HUES64 (cell line): ENCODE measurements at regions not wholly inside any gene's neighbourhood (a gene's known extent, or its start where the extent isn't known, plus 50 kb on each side); places are given as distances from the start of the nearest gene placed in this dataset.
"Not testable (repeated sequence)": the region's sequence is repeated elsewhere in the genome, so short reads cannot be mapped to it uniquely, and the experiment has no call there.

Experiments used
- H3K27ac ChIP-seq: 2 replicates; pipeline ENCODE4 v1.7.0; 2013; ENCODE audit warnings: low read depth, low read length, inconsistent platforms
- H3K27me3 ChIP-seq: 2 replicates; pipeline ENCODE4 v1.6.1; 2013; ENCODE audit warnings: mild to moderate bottlenecking, low read length; ENCODE audit not compliant: insufficient read depth
- H3K36me3 ChIP-seq: 2 replicates; pipeline ENCODE4 v1.6.1; 2013; ENCODE audit warnings: mild to moderate bottlenecking, low read length; ENCODE audit not compliant: insufficient read depth
- H3K4me1 ChIP-seq: 2 replicates; pipeline ENCODE4 v1.6.1; 2013; ENCODE audit warnings: mild to moderate bottlenecking, low read length, moderate library complexity; ENCODE audit not compliant: insufficient read depth
- H3K4me3 ChIP-seq: 2 replicates; pipeline ENCODE4 v1.5.1; 2013; ENCODE audit warnings: mild to moderate bottlenecking, low read length, moderate library complexity
- H3K9ac ChIP-seq: 2 replicates; pipeline ENCODE4 v1.6.1; 2013; ENCODE audit warnings: mild to moderate bottlenecking, low read depth, low read length
- H3K9me3 ChIP-seq: 2 replicates; pipeline ENCODE4 v1.6.1; 2013; ENCODE audit warnings: low read depth, low read length; ENCODE audit not compliant: insufficient read depth
- WGBS: fragments of 150-250, 120-280 bp; methylation state at CpG from one replicate; pipeline ENCODE4 v1.1.7; 2013; ENCODE audit warnings: missing lambda C conversion rate; 5-methylcytosine and 5-hydroxymethylcytosine counted together

DNA sequence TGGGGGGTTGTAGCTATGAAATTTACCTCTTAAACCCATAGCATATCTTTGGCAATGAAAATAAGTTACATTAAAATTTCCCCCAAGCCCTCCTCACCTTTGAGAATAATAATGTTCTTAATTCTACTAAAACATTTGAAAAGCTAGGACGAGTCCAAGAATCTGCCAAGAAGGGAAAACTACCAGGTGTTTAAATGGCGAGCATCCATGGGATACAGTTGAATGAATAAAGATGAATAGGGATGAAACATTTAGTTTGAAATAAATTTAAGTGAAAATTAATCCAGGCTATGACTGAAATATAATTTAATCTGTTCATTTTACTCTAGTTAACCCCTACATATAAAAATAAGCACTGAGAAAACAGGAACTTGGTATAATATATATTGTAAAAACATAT is 536.7 kb downstream of the FLRT2 start:
- Histone ChIP-seq H3K27me3 (no peaks in the 10 kb centered on the region), H3K9ac (no peak overlapping the region), H3K36me3 (no peaks in the 10 kb centered on the region), H3K9me3 (no peaks in the 10 kb centered on the region), H3K4me3 (no peak overlapping the region), H3K4me1 (no peaks in the 10 kb centered on the region), H3K27ac (no peak overlapping the region)
- WGBS = 98% methylated on average over 2 of the region's 2 CpGs

DNA sequence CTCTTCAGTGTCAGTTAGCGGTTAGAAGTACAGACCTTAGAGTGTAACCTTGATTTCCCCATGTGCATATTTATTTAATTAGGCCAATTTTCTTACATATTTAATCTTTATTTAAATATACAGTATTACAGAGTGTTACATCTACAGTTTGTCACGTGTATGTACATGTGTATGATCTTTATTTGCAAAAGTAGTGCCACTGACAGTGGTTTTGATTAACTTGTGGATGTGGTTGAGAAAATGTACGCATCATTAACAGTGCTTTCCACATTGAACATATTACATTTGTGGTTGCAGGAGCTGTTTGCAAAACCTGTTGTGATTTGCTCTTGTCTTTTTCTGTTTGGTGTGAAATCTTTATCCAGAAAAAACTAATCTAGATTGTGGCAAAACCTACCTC is 535.5 kb downstream of the FLRT2 start:
- WGBS = 95% methylated on average over 3 of the region's 3 CpGs
- no peaks in the 10 kb centered on the region for H3K36me3 ChIP-seq
- no peak overlapping the region for H3K4me3 ChIP-seq
- no peaks in the 10 kb centered on the region for H3K9me3 ChIP-seq
- H3K27me3 ChIP-seq = no peaks in the 10 kb centered on the region
- H3K4me1 ChIP-seq = no peaks in the 10 kb centered on the region
- no peak overlapping the region for H3K27ac ChIP-seq
- no peak overlapping the region for H3K9ac ChIP-seq

DNA sequence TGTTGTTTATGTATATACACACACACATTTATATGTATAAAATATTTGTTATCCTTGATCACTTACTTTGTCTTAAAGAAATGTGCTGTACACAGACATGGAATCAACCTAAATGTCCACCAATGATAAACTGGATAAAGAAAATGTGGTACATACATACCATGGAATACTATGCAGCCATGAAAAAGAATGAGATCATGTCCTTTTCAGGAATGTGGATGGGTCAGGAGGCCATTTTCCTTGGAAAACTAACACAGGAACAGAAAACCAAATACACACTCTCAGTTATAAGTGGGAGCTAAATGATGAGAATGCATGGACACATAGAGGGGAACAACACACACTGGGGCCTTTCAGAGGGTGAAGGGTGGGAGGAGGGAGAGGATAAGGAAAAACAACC is 534.7 kb downstream of the FLRT2 start:
- H3K9ac ChIP-seq, H3K27ac ChIP-seq: not testable (repeated sequence)

DNA sequence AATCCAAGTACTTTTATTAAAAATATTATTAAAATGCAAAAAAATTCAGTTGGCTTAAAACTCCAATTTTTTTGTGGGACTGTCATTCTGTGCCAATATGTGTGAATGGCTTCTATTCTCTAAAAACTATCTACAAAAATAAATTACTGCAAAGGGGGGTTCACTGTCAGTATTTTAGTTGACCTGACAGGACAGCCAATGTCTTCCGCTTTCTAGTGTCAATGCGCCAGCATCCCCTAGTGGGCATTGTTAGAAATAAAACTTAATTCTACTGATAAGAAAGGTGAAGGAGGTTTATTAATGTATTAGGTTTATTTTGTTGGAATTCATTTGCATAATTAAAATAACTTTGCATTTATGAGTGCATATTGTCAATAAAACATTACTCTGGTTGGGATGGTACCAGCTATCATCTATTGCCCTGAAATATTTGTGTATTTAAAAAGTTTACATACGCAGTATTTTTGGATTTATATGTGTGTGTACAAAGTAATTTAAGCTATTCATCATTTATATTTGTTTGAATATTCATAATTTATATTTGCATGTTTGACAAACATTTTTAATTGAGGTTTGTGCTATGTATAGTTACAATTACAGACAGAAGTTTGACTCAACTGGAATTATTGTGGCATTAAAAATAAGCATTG is 527.2 kb downstream of the FLRT2 start:
- Histone ChIP-seq H3K36me3 (no peaks in the 10 kb centered on the region), H3K4me1 (no peaks in the 10 kb centered on the region), H3K9ac (no peak overlapping the region), H3K4me3 (no peak overlapping the region), H3K27ac (no peak overlapping the region), H3K27me3 (no peaks in the 10 kb centered on the region), H3K9me3 (no peaks in the 10 kb centered on the region)
- 50% methylated on average over 3 of the region's 3 CpGs for WGBS

More for the DNA sequence above, 534.7 kb downstream of the FLRT2 start:
- H3K36me3 ChIP-seq, H3K9me3 ChIP-seq, H3K4me1 ChIP-seq, H3K4me3 ChIP-seq, H3K27me3 ChIP-seq: not testable (repeated sequence)

DNA sequence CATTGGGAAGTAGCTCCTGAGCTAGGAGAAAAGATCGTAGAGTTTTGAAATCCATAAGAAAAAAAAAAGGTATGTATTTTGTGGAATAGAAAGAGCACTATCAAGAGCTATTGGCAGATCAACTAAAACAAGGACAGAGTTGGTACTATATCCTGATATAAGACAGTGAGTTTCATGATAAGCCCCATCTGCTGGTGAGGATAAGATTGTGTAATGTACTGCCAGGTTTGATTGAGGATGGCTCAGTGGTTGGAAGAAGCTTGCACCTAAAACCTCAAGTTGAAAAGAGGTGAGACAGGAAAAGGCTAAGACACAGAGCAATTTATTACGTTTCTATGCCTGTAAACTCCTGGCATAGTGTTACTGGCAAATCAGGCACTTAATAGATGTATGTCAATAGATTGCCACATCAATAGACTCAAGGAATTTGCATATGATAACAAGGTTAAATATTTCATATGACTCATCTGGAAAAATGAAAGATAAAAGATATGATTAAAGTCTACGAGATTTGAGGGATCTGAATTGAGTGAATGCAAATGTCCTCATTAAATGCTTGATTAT is 525.6 kb downstream of the FLRT2 start:
- no peaks in the 10 kb centered on the region for H3K9me3 ChIP-seq
- H3K4me3 ChIP-seq = no peak overlapping the region
- peaks cover 2% of the 10 kb centered on the region; the same call in 1 of the 2 replicates for H3K4me1 ChIP-seq
- no peaks in the 10 kb centered on the region for H3K36me3 ChIP-seq
- H3K27ac ChIP-seq = no peak overlapping the region
- no peaks in the 10 kb centered on the region for H3K27me3 ChIP-seq
- WGBS = 85% methylated on average over 3 of the region's 3 CpGs
- no peak overlapping the region for H3K9ac ChIP-seq

DNA sequence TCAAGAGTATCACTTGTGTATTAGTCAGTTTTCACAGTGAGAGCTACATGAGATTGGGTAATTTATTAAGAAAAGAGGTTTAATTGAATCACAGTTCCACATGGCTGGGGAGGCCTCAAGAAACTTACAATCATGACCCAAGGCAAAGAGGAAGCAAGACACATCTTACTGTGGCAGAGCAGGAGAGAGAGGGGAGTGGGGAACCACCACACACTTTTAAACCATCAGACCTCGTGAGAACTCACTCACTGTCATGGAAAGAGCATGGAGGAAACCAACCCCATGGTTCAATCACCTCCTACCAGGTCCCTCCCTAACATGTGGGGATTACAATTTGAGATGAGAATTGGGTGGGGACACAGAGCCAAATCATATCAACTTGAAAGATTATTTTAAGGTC is 522.9 kb downstream of the FLRT2 start:
- Histone ChIP-seq H3K4me1 (peaks cover 8% of the 10 kb centered on the region; the same call in 1 of the 2 replicates), H3K9me3 (no peaks in the 10 kb centered on the region), H3K9ac (no peak overlapping the region), H3K4me3 (no peak overlapping the region), H3K27me3 (no peaks in the 10 kb centered on the region), H3K36me3 (no peaks in the 10 kb centered on the region), H3K27ac (no peak overlapping the region)
- WGBS = no CpG with 5 or more reads among the region's 1 CpG

DNA sequence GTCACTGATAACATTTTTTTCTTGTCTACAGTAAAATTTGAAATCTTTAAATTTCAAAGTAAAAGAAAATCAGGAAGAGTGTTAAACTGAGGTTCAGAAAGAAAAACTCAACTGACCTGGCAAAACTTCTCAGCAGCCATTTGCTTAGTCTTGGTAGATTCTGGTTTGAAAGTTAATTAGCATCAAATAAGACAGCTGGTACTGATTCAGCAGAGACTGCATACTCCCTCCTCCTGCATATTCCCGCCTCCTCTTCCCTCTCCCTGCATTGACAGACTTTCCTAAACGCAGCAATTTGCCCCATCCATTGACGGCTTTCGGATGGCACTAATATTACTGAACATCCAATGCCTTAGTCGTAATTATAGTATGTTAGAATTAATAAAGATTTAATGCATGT is 520.8 kb downstream of the FLRT2 start:
- 74% methylated on average over 4 of the region's 5 CpGs for WGBS
- Histone ChIP-seq H3K27me3 (no peaks in the 10 kb centered on the region), H3K27ac (no peak overlapping the region), H3K9ac (no peak overlapping the region), H3K4me1 (peaks cover 8% of the 10 kb centered on the region; the same call in 1 of the 2 replicates), H3K9me3 (0 out of 2 replicates have a peak, but pooled peaks cover 2% of the 10 kb centered on the region), H3K4me3 (no peak overlapping the region), H3K36me3 (no peaks in the 10 kb centered on the region)

DNA sequence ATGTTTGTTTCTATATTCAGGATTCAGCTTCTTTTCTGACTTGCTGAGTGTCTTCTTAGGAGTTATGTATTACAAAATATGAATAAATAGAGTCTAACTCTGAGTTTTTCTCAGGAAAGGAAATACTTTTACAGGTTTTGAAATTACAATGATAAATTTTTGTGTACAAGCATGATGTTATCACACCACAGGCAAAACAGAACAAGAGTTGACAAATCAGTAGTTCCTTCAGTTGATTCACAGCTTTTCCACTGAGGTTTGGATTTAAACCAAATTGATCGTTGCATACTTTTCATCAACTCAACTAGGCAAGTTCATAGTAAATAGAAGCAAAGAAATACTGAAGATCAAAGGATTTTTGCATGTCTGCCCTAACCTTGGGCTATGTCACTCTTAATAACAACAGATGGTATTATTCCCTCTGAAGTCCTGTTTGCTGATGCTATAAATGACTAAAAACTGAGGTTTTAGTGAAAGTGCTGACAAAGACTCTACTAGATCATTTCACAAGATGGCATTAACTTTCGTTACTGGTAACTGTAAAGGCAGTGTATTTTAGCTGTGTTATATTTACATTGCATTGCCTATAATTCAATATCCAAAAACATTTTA is 520.2 kb downstream of the FLRT2 start:
- H3K4me1 ChIP-seq = peaks cover 8% of the 10 kb centered on the region; the same call in 1 of the 2 replicates
- H3K9ac ChIP-seq = no peak overlapping the region
- H3K27ac ChIP-seq = no peak overlapping the region
- WGBS = 100% methylated on average over 1 of the region's 2 CpGs
- H3K36me3 ChIP-seq = no peaks in the 10 kb centered on the region
- H3K4me3 ChIP-seq = no peak overlapping the region
- no peaks in the 10 kb centered on the region for H3K27me3 ChIP-seq
- 0 out of 2 replicates have a peak, but pooled peaks cover 2% of the 10 kb centered on the region for H3K9me3 ChIP-seq

DNA sequence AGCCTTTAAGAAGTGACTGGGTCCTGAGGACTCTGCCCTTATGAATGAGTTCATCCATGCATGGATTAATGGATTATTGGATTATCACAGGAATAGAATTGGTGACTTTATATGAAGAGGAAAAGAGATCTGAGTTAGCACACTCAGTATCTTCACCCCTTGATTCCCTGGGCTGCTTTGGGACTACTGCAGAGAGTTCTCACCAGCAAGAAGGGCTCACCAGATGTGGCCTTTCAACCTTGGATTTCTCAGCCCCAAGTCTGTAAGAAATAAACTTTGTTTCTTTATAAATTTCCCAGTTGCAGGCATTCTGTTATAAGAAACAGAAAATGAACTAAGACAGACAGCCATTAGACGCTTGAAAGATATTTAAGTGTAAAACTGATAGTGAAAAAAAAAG is 509.2 kb downstream of the FLRT2 start:
- Histone ChIP-seq H3K9me3 (no peaks in the 10 kb centered on the region), H3K36me3 (no peaks in the 10 kb centered on the region), H3K27me3 (no peaks in the 10 kb centered on the region), H3K4me3 (no peak overlapping the region), H3K27ac (no peak overlapping the region), H3K9ac (no peak overlapping the region), H3K4me1 (no peaks in the 10 kb centered on the region)
- WGBS = 93% methylated on average over 1 of the region's 1 CpG

DNA sequence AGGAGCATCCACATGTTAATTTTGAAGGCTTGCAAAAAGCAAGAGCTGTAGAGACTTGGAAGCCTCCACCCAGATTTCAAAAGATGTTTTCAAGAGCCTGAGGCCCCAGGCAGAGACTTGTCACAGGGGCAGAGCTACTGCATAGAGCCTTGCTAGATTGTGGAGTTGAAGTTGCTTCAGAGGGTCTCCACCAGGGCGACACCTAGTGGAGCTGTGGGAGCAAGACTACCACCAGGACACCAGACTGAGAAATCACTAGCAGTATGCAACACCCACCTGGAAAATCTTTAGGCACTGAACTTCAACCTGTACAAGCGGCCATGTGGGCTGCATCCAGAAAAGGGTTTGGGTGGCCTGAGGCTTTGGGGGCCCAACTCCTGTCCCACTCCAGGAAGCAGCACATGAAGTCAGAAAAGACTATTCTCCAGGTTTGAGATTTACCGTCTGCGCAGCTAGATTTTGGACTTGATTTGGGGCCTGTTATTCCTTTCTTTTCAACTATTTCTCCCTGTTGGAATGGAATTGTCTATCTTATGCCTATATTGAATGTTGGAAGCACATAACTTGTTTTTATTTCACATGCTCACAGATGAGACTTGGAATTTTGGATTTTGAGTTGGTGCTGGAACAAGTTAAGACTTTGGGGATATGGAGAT is 508.6 kb downstream of the FLRT2 start:
- Histone ChIP-seq H3K27me3 (no peaks in the 10 kb centered on the region), H3K9ac (no peak overlapping the region), H3K4me3 (no peak overlapping the region), H3K27ac (no peak overlapping the region), H3K36me3 (no peaks in the 10 kb centered on the region), H3K4me1 (no peaks in the 10 kb centered on the region), H3K9me3 (no peaks in the 10 kb centered on the region)
- WGBS = 62% methylated on average over 4 of the region's 4 CpGs

DNA sequence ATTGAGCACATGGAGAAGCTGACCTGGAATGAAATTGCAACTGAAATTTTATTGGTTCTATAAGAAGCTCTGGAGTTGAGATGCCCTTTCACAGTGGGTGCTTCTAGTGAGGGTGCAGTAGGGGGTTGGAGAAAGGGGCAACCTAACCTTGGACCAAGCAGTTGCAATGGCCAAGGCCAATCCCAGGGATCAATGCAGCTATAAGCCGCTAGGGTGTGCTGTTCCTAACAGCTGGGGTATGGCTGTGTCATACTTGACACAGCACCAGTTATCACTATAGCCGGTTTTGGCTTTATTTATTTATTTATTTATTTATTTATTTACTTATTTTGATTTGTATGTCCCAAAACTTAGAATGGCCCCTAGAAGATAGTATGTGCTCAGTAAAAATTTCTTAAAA is 505.9 kb downstream of the FLRT2 start:
- 7% methylated on average over 1 of the region's 2 CpGs for WGBS
- H3K9ac ChIP-seq = no peak overlapping the region
- H3K9me3 ChIP-seq = no peaks in the 10 kb centered on the region
- H3K4me3 ChIP-seq = no peak overlapping the region
- no peaks in the 10 kb centered on the region for H3K4me1 ChIP-seq
- H3K27me3 ChIP-seq = no peaks in the 10 kb centered on the region
- H3K36me3 ChIP-seq = no peaks in the 10 kb centered on the region
- H3K27ac ChIP-seq = no peak overlapping the region
